Spleen (tissue), 7 donors: ENCODE measurements at regions not wholly inside any gene's neighbourhood (a gene's known extent, or its start where the extent isn't known, plus 50 kb on each side); places are given as distances from the start of the nearest gene placed in this dataset.
"Not testable (repeated sequence)": the region's sequence is repeated elsewhere in the genome, so short reads cannot be mapped to it uniquely, and the experiment has no call there.

ENCODE experiments used
- CTCF ChIP-seq, 11 experiments: fragments of 200-600 bp in 7 of 11; fragments of 450-650 bp in 4 of 11; sonication (generic) in 4 of 11; IDR thresholded peaks in 8 of 11; conservative IDR thresholded peaks in 3 of 11; 1 replicate in 7 of 11; 2 replicates in 4 of 11; pipeline versions ENCODE4 v1.4.0 to v1.8.0; 2016 to 2021; ENCODE audit warnings: antibody characterized with exemption in 11 of 11, inconsistent platforms in 4 of 11, mild to moderate bottlenecking in 1 of 11
- POLR2A ChIP-seq, 3 donors: fragments of 450-650 bp; IDR thresholded peaks; one replicate each; pipeline ENCODE4 v1.5.1; 2017; ENCODE audit warnings: antibody characterized with exemption in 3 of 3, mild to moderate bottlenecking in 1 of 3
- POLR2AphosphoS5 ChIP-seq, 3 donors: sonication (generic); formaldehyde crosslinking; IDR thresholded peaks; one replicate each; pipeline ENCODE4 v1.5.1; 2017; ENCODE audit warnings: antibody characterized with exemption in 3 of 3
- donor health status: DM: no; HTN: no; CAD: no; lungs with moderate emphysema.
- donor health status: DM: no; HTN: no; CAD: no.
- donor health status: DM: no; HTN: no; CAD: no.

- TF ChIP-seq CTCF (IDR thresholded peaks at IDR 0.05 in 8 of 11, conservative IDR thresholded peaks at IDR 0.05 in 3 of 11): not testable (repeated sequence)
- TF ChIP-seq POLR2A (IDR thresholded peaks at IDR 0.05): peak in 1 of 3 donors; percentile 50
- TF ChIP-seq POLR2AphosphoS5 (IDR thresholded peaks at IDR 0.05): peak; percentile 15 to 69 (median 49)
Observed at GRCh38 chr9:39809401-39810226, 454.1 kb downstream of the SPATA31A1 start.
